ENCODE measurements at regions not wholly inside any gene's neighbourhood (a gene's known extent, or its start where the extent isn't known, plus 50 kb on each side); places are given as distances from the start of the nearest gene placed in this dataset.

DNA sequence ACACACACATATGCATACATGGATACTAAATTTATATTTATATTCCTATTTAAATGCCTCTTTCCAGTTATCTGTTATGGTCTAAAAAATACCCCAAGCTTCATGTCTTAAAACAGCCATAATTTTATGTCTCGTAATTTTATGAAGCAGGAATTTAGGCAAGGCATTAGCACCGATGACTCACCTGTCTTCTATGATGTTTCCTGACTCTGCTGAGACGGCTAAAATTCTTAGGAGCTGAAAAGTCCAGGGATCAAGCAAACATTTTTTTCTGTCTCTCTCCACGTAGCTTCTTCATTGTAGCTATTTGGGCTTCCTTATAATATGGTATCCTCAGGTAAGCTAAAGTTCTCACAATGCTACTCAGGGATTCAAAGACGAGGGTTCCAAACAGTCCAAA lies 930.3 kb downstream of the STIM2 start:
- CTCF ChIA-PET = no interaction called here
- H3K27me3 ChIP-seq (ENCODE audit: control insufficient read depth, insufficient read depth, low read length) = no peaks in the 10 kb centered on the region
- intact Hi-C loops (cut with micrococcal nuclease; ENCODE audit: unreplicated experiment) = no loop called here
- BruUV-seq (replicated peaks) = no TSS peak
- no peak for TF ChIP-seq TCF7L2 (IDR thresholded peaks at IDR 0.05; ENCODE audit: low read depth, low read length)
- TF ChIP-seq, protein P1, sequence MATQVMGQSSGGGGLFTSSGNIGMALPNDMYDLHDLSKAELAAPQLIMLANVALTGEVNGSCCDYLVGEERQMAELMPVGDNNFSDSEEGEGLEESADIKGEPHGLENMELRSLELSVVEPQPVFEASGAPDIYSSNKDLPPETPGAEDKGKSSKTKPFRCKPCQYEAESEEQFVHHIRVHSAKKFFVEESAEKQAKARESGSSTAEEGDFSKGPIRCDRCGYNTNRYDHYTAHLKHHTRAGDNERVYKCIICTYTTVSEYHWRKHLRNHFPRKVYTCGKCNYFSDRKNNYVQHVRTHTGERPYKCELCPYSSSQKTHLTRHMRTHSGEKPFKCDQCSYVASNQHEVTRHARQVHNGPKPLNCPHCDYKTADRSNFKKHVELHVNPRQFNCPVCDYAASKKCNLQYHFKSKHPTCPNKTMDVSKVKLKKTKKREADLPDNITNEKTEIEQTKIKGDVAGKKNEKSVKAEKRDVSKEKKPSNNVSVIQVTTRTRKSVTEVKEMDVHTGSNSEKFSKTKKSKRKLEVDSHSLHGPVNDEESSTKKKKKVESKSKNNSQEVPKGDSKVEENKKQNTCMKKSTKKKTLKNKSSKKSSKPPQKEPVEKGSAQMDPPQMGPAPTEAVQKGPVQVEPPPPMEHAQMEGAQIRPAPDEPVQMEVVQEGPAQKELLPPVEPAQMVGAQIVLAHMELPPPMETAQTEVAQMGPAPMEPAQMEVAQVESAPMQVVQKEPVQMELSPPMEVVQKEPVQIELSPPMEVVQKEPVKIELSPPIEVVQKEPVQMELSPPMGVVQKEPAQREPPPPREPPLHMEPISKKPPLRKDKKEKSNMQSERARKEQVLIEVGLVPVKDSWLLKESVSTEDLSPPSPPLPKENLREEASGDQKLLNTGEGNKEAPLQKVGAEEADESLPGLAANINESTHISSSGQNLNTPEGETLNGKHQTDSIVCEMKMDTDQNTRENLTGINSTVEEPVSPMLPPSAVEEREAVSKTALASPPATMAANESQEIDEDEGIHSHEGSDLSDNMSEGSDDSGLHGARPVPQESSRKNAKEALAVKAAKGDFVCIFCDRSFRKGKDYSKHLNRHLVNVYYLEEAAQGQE (IDR thresholded peaks at IDR 0.05; ENCODE audit: insufficient read depth in 1 of 2, low read depth in 2 of 2, low read length in 1 of 2) = no peak
- TF ChIP-seq, protein P2, sequence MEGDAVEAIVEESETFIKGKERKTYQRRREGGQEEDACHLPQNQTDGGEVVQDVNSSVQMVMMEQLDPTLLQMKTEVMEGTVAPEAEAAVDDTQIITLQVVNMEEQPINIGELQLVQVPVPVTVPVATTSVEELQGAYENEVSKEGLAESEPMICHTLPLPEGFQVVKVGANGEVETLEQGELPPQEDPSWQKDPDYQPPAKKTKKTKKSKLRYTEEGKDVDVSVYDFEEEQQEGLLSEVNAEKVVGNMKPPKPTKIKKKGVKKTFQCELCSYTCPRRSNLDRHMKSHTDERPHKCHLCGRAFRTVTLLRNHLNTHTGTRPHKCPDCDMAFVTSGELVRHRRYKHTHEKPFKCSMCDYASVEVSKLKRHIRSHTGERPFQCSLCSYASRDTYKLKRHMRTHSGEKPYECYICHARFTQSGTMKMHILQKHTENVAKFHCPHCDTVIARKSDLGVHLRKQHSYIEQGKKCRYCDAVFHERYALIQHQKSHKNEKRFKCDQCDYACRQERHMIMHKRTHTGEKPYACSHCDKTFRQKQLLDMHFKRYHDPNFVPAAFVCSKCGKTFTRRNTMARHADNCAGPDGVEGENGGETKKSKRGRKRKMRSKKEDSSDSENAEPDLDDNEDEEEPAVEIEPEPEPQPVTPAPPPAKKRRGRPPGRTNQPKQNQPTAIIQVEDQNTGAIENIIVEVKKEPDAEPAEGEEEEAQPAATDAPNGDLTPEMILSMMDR (IDR thresholded peaks at IDR 0.05) = no peak
- no peak for TF ChIP-seq POLR2AphosphoS5 (IDR thresholded peaks at IDR 0.05; ENCODE audit: low read depth, low read length)
- no peak for TF ChIP-seq SIN3A (IDR thresholded peaks at IDR 0.05; ENCODE audit: borderline replicate concordance, insufficient read depth, low read depth, low read length)
- in situ Hi-C loops (cut with HindIII; ENCODE audit: low pct_unique_long_range_greater_than_20kb, low sequenced_read_pairs) = no loop called here
- H3K36me3 ChIP-seq (ENCODE audit: control insufficient read depth, insufficient read depth, low read length) = no peaks in the 10 kb centered on the region
- H3K9me3 ChIP-seq (ENCODE audit: control insufficient read depth, insufficient read depth, low read depth, low read length) = no peaks in the 10 kb centered on the region
- H3K4me1 ChIP-seq (ENCODE audit: control insufficient read depth, insufficient read depth, low read length) = no peaks in the 10 kb centered on the region
- ATAC-seq (no peak), DNase-seq (ENCODE audit: low read depth, low spot score) (no peak)
- no peak overlapping the region for H3K4me3 ChIP-seq (ENCODE audit: low read depth in 2 of 2, low read length in 2 of 2)
- no peak overlapping the region for H3K27ac ChIP-seq (ENCODE audit: low read length)
- POLR2A ChIA-PET = no interaction called here

DNA sequence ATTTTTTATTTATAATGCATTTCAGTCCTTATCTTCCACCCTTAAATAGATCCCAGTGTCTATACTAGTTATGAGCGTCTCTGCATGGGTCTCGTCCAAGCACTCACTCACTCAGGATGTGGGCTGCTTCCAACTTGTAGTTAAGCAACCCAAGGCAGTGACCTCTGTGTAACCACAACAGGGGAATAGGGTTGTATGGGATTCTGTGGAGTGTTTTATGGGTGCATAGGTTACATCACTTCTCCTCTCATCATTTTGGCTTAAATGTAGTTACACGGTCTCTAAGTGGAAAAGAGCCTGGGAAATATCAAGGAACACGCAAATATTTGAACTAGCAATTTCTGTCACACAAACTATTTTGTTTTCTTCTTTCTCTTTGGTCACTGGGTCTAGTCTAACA lies 931.0 kb downstream of the STIM2 start:
- no peaks in the 10 kb centered on the region for H3K36me3 ChIP-seq (ENCODE audit: control insufficient read depth, insufficient read depth, low read length)
- TF ChIP-seq SIN3A (IDR thresholded peaks at IDR 0.05; ENCODE audit: borderline replicate concordance, insufficient read depth, low read depth, low read length) (no peak), TCF7L2 (IDR thresholded peaks at IDR 0.05; ENCODE audit: low read depth, low read length) (no peak), POLR2AphosphoS5 (IDR thresholded peaks at IDR 0.05; ENCODE audit: low read depth, low read length) (no peak)
- TF ChIP-seq, protein P1 (IDR thresholded peaks at IDR 0.05; ENCODE audit: insufficient read depth in 1 of 2, low read depth in 2 of 2, low read length in 1 of 2) = no peak
- TF ChIP-seq, protein P2 (IDR thresholded peaks at IDR 0.05) = no peak
- no TSS peak for BruUV-seq (replicated peaks)
- in situ Hi-C loops (cut with HindIII; ENCODE audit: low pct_unique_long_range_greater_than_20kb, low sequenced_read_pairs) (no loop called here), intact Hi-C loops (cut with micrococcal nuclease; ENCODE audit: unreplicated experiment) (no loop called here)
- H3K9me3 ChIP-seq (ENCODE audit: control insufficient read depth, insufficient read depth, low read depth, low read length) = no peaks in the 10 kb centered on the region
- no peak for DNase-seq (ENCODE audit: low read depth, low spot score)
- H3K4me3 ChIP-seq (ENCODE audit: low read depth in 2 of 2, low read length in 2 of 2) = no peak overlapping the region
- H3K4me1 ChIP-seq (ENCODE audit: control insufficient read depth, insufficient read depth, low read length) = no peaks in the 10 kb centered on the region
- no peaks in the 10 kb centered on the region for H3K27me3 ChIP-seq (ENCODE audit: control insufficient read depth, insufficient read depth, low read length)
- H3K27ac ChIP-seq (ENCODE audit: low read length) = no peak overlapping the region
- ChIA-PET CTCF (no interaction called here), POLR2A (no interaction called here)
- no peak for ATAC-seq

Measured in Panc1 (cell line).